ENCODE measurements at regions not wholly inside any gene's neighbourhood (a gene's known extent, or its start where the extent isn't known, plus 50 kb on each side); places are given as distances from the start of the nearest gene placed in this dataset.
A peak's percentile ranks its signal among the peaks of the same experiment; 100 is the strongest.

DNA sequence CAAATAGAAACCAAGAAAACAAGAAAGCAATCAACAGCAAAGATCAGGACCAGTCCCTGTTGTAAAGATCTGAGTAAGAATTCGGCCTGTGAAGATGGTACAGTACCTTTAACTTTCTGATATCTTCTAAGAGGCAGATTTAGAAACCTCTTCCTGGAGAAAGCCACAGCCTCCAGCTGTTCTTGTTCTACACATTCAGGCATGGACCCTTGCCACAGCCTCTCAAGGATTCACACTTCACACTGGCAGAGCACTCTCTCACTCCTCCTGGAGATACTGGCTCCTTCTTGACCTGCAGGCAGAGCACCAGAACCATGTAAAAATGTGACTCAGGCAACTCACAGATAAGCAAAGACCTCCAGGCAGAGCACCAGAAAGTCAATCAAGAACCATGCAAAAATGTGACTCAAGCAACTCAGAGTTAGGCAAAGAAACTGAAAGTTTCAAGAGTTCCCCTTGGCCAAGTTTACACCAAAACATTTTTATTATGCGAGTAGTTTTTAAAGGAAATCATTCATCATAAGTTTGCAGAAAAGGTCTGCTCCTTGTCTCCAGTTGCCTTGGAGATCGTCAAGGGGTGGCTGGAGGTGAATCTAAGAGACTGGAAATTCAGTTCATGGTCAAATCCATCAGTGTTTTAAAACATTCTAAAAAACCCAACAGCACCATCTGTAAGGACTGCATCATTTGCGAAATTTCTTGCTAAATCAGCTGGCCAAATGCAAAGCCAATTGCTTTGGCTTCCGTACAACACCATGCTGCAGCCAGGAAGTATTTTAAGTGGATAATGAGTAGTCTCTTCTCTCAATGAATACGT lies 119.3 kb upstream of the MDM1 start:
- peak; percentile 32 for DNase-seq

DNA sequence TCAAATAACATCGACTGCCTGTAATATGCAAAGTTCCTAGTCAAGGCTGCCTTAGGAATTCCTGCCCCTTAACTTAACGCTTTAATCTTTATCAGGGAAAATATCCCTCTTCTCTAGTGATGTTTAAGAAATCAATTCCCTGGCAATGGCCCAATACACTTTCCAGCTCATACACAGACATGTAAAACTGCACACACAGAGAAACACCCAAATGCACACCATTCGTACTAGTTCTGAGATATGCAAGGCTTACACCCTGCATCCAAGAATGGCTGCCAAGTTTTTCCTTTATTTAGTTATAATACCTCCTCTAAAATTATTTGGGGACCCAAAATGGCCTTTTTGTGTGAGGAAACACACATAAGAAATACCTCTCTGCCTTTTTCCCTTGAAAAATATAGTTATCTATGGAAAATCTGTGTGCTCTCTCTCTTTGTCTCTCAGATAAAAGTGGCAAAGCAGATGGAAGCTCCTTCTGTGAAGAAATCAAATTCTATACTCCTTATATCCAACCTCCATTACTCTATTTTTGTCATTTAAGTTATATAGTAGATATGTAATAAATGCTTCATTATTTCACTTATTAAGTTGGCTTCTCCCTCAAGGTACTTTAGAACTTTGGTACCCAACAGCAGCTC lies 120.0 kb upstream of the MDM1 start:
- DNase-seq = no peak

DNA sequence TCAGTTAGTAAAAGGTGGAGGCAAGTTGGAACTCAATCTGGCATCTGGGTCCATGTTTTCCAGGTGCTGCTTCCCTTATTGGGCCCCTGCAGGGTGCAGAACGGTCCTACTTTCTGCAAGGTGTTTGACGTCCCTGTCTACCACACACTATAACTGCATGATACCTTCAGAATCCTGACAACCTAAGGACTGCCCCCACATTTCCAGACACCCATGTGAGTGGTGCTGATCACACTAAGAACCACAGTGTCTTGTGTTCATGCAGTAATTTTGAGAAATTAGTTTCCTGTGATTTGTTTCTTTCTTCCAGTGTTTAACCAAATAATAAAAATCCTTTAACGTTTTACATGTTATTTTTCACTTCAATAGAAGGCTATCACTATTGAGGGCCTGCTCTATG lies 121.1 kb upstream of the MDM1 start:
- no peak for DNase-seq

DNA sequence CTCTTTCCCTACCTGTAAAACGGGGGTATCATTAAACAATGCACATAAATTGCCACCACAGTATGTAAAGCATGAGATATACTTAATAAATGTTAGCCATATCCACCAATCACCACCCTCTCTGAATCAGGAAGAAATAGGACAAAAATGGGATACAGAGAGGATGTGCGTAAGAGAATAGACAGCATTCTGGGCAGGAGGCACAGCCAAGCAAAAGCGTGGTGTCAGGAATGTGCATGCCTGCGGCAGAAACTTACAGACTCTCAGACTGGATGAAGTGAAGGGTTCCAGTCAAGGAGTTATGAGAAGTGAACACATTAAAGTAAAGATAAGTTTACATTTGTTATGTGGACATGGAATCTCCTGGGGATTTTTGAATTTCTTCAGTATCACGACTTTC lies 121.7 kb upstream of the MDM1 start:
- DNase-seq = no peak

DNA sequence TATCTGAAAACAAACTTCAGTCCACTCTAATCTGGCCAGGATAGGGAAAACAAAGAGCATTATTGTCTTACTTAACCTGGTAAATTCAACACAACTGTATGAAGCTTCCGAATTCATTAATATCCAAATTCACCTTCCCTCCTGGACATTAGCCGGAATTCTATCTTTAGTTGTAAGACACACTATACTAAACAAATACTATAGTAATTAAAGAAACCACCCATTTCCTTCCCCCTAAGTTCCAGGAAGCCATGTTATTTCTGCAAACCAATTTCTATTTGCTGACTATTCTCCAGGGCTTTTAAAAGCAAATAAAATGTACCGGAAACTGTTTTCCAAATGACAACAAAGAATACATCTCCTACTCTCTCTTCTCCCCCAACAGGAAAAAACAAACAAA lies 122.7 kb upstream of the MDM1 start:
- no peak for DNase-seq

DNA sequence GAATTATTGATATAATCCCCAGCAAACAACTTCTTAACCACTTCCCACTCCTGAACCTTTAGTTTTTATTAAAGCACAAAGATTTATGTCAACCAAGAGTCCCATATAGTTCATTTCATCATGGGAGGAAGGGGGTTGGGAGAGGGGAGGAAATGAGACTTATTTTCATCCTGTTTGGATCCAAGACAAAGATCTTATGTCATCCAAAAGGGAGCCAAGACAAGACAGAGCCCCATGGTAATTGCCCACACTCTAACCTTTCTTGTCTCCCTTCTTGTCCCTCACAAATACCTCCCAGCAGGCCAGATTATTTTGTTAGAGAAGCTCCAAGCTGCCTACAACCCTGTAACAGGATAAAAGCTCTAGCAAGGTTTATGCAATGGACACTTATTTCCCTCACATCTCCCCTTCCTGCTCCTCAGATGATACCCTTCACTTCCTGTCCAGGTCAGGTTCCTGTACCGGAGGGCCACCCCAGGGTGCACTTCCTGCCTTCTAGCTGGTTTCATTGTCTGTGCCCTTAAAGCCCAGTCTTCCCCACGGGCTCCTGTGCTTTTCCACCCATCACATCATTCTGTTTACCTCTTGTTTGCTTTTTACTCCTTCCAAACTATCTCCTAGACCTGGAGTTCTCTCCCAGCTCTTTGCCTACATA lies 123.7 kb upstream of the MDM1 start:
- DNase-seq = peak; percentile 38

DNA sequence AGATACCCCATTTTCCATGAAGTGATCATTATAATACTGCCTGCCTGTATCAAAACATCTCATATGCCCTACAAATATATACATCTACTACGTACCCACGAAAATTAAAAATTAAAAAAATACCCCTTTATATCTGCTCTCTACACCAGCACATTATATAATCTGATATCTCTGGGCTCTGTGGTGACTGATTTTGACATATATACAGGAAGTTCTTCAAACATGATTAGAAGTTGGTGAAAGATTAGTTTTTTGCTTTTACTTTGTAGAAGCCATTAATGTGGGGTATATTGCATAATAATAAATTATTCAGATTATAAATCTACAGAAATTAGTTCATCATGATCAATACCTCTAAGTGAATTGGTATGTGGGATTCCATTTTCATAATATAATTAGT lies 126.7 kb upstream of the MDM1 start:
- no peak for DNase-seq

DNA sequence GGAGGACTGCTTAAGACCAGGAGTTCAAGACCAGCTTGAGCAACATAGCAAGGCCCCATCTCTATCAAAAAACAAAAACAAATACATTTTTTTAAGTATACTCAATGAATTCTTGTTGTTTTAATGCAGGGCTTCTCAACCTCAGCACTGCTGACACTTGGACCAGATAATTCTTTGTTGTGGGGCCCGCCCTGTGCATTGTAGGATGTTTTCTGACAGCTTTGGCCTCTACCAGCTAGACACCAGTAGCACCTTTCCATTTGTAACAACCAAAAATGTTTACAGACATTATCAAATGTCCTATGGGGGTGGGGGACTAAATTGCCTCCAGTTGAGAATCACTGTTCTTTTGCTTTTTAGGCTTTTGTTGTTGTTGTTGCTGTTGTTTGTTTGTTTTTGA lies 128.1 kb upstream of the MDM1 start:
- no peak for DNase-seq

DNA sequence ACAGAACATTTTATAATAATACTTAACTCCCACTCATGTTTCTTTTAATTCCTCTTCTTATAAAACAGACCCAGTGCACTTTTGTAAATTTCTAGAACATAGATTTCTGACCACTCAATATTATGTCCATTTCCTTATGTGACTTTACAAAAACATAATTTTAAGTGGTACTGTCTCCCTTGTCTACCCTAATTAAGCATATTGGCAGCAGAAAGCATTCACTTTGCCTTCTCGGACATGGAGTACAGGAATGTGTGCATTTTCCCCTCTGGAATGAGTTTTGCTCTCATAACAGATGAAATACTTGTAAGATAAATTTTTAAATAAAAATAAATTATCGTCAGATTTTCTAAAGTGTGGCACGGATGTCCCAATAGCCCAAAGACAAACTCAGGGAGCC lies 129.5 kb upstream of the MDM1 start:
- no peak for DNase-seq

DNA sequence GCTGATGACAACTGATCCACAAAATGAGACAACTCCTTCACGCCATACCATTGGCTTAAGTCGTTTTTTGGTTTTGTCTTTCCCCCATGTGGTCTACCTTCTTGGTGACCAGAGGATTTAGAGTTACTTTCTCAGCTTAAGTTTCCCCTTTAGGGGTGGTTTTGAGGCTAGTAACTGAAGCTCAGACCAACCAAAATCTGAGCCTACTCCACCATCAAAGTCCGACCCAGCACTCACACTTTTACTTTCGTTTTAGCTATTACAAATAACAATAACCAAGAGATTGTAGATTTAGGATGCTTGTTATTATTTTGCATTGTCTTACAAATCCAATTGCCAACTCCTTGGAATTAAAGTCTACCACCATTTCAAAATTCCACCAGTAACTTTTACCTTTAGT lies 130.6 kb upstream of the MDM1 start:
- DNase-seq = peak; percentile 17

DNA sequence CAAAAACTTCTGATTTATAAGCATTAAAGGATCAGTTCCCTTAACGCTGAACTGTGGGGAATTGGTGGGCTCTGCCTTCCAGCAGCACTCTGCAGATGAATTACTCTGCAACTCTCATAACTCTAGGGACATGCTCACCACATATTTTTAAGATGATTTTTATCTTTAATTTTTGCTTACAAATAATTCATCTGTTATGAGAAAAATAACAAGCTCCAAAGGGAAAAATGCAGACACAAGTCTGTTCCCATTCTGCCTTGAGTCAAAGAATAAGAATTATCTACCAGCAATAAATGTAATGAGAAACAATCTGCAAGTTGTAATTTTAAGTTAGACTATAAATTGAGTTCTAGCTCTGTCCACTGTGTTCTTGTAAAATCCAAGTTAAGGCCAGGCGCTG lies 133.1 kb upstream of the MDM1 start:
- DNase-seq = no peak

DNA sequence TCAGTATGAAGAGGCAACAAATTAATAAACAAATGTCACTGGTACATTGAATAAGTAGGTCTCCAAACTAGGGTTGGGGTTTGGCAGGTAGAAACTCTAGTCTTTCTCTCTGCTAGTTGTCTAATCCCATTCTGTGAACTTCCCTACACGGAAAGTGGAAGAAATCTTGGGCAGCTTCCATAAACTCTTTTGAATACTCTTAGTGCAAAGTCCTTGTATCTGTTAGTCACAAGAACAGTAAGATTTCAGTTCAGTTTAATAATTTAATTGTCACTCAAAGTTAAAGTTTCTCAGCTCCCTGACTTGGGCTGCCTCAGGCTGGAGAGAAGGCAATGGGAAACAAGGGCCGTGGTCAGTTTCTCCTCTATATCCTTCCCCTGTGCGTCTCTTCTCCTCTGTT lies 135.4 kb upstream of the MDM1 start:
- no peak for DNase-seq

DNA sequence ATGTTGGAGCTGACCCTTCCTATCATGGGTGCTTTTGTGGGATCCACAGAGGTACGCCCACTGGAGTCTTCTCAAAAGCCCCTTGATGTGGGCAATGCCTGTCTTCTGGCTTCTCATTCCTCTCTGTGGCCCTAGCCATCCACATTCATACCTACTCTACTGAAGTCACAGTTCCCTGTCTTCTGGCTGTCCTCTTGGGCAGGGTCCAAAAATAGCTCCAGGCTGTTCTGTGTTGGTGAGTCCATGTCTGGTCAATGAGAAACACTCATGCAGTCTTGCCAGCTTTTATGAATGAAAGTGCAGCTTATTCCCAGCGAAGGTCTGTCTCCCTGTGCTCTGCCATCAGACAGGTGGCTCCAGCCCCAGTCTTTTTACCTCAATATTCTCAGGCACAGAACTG lies 135.9 kb upstream of the MDM1 start:
- DNase-seq = no peak

DNA sequence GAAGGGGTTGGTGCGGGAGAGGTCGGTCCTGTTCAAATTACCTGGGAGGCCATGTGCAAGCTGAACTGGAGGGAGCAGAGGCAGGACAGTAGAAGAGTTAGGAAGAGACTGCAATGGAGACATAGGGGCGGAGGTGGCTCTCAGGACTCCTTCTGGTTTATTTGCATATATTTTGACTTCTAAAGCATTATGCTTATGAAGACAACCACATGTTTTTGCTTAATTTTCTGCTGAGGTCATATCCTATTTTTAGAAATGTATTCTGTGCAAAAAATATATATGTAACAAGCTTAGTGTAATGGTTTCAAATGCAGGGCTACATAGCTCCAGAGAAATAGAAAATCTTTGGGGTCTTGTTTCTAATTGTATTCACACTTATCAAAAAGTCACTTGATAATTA lies 137.0 kb upstream of the MDM1 start:
- DNase-seq = no peak

DNA sequence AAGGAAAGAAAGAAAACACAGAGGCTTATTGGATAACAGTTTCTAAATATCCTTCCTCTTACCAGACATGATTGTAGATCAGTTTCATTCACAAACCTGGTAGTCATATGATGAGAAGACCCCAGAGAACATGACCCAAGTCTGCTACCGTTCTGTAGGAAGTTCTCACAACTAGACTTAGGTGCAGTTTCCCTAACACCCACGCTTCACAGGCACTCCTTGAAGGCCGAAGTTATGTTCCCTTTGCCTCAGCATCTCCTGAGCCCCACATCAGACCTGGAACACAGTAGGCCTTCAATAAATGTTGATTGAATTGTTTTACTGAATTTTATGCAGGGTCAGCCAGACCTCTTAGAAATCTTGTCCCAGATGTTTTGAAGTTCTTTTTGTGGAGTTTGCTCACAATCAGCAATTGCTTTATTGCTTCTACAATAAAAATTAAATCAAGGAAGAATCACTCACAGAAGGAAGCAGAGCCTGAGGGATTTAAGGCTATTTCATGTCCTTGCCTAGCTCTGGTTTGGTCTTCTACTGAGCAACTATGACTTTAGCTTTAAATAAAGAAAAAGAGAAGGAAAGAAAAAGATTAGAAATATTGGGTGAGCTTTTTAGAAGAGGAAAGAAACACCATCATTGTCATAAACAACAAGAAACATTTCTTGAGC lies 138.6 kb upstream of the MDM1 start:
- no peak for DNase-seq

DNA sequence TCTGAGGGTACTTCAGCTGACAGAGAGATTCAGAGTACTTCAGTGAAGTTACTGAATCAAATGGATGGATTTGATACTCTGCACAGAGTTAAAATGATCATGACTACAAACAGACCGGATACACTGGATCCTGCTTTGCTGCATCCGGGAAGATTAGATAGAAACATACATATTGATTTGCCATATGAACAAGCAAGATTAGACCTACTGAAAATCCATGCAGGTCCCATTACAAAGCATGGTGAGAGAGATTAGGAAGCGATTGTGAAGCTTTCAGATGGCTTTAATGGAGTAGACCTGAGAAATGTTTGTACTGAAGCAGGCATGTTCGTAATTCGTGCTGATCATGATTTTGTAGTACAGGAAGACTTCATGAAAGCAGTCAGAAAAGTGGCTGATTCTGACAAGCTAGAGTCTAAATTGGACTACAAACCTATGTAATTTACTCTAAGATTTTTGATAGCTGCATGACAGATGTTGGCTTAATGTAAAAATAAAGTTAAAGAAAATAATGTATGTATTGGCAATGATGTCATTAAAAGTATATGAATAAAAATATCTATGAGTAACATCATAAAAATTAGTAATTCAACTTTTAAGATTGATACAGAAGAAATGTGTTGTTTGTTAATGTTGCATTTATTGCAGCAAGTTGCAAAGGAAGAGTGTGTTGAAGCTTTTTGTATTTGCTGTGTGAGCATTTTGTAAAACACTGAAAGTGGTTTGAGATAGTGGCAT lies 136.1 kb upstream of the RAP1B start:
- no peak for DNase-seq

DNA sequence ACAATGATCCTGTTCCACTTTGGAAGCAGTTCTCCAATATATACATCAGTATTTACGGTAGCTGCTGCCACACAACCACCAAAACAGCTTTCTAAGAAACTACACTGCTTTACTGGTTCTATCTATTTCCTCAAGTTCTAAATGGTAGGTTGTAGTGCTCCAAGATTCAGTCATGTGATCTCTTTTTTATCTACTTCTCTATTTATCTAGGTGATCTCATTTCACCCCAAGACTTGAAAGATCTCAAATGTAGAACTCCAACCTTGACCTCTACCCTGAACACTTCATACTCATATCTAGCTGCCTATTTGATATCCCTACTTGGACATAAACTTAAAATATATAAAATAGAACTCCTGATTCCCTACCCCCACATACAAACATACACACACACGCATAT lies 133.9 kb upstream of the RAP1B start:
- no peak for DNase-seq

DNA sequence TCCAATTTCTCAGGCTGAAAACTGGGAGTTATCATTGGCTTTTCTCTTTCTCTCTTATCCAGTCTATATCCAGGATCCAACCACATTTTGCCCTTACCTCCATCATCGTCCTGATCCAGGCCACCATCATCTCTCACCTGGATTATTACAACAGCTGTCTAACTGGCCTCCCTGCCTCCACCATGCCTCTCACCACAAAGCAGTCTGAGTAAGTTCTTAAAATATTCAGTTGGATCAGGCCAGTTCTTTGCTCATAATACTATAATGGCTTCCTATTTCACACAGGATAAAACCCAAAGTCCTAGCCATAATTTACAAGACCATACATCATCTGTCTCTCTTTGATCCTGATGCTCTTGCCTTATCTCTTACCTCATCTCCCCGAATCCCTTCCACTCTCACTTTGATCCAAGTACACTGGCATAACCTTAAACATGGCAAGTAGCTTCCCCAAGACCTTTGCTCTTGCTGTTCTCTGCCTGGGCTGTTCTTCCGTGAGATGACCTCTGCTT lies 133.4 kb upstream of the RAP1B start:
- no peak for DNase-seq

DNA sequence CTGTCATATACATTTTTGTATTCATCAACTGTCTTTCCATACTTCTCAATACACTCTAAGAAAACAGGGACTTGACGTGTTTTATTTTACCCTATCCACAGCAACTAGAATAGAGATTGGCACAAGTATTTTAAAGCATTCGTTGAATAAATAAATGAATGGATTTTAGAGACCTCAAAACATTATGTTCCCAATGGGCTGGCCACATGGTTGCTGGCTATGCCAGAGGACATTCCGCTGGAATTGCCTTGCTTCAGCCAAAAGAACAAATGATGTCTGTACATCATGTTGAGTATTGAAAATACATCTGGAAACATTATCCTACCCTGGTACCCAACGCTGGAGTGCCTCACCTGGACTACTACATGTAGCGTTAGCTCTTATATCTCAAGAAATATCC lies 132.8 kb upstream of the RAP1B start:
- DNase-seq = no peak

DNA sequence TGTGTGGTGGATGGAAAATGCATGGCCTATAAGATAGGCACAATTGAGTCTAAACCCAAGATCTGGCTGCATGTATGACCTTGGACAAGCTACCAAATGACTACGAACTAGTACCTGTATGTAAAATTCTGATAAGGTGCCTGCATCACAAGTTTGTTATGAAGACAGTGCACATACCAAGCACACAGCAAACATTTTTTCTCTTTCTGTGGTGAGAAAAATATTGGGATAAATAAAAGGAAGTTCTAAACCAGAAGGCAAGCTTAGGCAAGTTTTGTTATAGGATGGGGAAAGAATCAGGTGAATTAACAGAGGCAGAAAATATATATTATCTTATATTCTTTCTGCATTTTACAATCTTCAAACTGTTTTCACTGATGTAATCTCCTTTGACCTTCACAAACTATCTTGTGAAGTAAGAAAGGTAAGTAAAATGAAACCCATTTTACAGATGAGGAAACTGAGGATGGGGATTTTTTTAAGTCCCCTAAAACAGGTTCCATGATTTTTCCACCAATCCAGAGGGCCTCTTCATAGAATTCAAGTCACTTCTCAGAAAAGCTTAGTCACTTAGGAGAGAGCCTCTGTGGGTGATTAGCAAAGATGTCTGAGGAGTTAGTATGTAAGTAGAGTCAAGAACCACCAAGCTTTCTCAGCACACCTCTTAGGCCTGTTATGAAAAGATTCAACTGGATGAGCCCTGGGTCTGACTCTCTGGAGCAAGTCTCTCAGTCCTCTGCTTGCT lies 132.0 kb upstream of the RAP1B start:
- no peak for DNase-seq

DNA sequence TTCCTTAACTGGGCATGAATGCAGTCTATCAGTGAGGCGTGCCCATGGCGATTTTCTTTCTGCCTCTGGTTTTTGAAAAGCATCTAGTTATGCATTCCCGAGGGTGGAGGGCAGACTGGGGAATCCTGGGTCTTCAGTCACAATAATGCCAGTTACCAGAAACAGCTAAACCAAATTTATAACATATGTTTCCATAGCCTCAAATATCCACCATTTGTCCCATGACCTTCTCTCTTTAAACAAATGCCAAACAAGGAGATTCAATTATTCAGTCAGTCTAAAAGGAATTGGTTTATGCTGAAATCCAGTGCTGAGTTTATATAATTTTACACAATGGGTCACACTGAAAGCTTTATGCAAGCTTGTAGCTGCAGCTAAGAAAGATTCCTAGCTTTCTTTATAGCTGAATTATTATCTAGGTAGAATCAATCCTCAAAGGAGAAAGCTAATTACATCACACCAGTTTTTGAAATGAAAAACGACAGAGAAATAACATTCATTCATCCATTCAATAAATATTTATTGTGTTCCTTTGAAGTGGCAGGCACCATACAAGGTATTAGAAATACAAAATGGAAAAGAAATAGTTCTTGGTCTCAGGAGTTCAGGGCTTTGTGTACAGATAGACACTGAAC lies 131.3 kb upstream of the RAP1B start:
- DNase-seq = no peak

DNA sequence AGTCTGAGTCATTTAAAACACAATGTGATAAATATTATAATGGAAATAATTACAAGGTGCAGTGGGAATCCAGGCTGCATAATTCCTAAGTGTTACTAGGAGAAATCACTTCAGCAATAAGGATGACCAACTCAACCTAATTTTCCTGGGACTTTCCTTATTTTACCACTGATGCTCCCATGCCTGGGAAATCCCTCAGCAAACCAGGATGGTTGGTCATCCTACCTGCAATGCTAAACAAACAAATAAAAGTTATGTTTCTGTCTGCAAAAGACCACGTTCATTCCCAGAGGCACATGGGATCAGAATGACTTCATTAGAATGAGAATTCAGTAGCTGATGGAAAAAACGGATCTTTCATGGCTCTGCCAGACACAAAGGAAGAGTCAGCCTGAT lies 130.8 kb upstream of the RAP1B start:
- DNase-seq = no peak
